Loucy (cell line): ENCODE measurements at regions not wholly inside any gene's neighbourhood (a gene's known extent, or its start where the extent isn't known, plus 50 kb on each side); places are given as distances from the start of the nearest gene placed in this dataset.

ENCODE experiments used
- EZH2phosphoT487 ChIP-seq: fragments of 200-600 bp; IDR thresholded peaks from 2 replicates; pipeline ENCODE4 v1.6.1; 2018; ENCODE audit warnings: antibody characterized with exemption, mild to moderate bottlenecking, moderate library complexity, borderline replicate concordance
- TF ChIP-seq, protein P1 (sequence below): fragments of 200-600 bp; sonication (generic); conservative IDR thresholded peaks from 2 replicates; pipeline ENCODE4 v1.5.1; 2014; ENCODE audit warnings: mild to moderate bottlenecking, antibody characterized with exemption, low read length

DNA sequence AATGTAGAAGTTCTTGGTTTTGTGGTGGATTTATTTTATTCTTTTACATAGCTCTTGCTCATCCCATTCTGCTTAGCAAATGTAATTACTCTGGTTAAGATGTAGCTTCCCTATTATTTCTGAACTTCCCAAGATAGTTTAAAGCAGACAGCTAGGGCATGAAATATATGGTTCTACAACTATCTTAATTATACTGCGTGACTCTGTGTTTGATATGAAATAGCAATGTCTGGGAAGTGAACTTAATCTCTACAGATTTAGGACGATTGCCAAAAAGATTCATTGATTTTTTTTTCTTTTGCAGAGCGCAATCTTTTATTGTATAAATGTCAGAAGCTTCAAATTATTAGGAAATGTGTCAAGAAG, 529.3 kb upstream of the ZNF608 start:
- no peak for TF ChIP-seq EZH2phosphoT487
- TF ChIP-seq, protein P1, sequence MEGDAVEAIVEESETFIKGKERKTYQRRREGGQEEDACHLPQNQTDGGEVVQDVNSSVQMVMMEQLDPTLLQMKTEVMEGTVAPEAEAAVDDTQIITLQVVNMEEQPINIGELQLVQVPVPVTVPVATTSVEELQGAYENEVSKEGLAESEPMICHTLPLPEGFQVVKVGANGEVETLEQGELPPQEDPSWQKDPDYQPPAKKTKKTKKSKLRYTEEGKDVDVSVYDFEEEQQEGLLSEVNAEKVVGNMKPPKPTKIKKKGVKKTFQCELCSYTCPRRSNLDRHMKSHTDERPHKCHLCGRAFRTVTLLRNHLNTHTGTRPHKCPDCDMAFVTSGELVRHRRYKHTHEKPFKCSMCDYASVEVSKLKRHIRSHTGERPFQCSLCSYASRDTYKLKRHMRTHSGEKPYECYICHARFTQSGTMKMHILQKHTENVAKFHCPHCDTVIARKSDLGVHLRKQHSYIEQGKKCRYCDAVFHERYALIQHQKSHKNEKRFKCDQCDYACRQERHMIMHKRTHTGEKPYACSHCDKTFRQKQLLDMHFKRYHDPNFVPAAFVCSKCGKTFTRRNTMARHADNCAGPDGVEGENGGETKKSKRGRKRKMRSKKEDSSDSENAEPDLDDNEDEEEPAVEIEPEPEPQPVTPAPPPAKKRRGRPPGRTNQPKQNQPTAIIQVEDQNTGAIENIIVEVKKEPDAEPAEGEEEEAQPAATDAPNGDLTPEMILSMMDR, result no peak
